ENCODE measurements at regions not wholly inside any gene's neighbourhood (a gene's known extent, or its start where the extent isn't known, plus 50 kb on each side); places are given as distances from the start of the nearest gene placed in this dataset.

GRCh38 chr3:20250786-20251185, 64.8 kb upstream of the SGO1 start:
- TF ChIP-seq, protein P1, sequence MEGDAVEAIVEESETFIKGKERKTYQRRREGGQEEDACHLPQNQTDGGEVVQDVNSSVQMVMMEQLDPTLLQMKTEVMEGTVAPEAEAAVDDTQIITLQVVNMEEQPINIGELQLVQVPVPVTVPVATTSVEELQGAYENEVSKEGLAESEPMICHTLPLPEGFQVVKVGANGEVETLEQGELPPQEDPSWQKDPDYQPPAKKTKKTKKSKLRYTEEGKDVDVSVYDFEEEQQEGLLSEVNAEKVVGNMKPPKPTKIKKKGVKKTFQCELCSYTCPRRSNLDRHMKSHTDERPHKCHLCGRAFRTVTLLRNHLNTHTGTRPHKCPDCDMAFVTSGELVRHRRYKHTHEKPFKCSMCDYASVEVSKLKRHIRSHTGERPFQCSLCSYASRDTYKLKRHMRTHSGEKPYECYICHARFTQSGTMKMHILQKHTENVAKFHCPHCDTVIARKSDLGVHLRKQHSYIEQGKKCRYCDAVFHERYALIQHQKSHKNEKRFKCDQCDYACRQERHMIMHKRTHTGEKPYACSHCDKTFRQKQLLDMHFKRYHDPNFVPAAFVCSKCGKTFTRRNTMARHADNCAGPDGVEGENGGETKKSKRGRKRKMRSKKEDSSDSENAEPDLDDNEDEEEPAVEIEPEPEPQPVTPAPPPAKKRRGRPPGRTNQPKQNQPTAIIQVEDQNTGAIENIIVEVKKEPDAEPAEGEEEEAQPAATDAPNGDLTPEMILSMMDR (conservative IDR thresholded peaks at IDR 0.05; ENCODE audit: low read depth, low read length) = no peak
- TF ChIP-seq EZH2 (IDR thresholded peaks at IDR 0.05; ENCODE audit: borderline replicate concordance, low read depth, low read length, poor library complexity, severe bottlenecking) = no peak

Measured in A673 (cell line).